ENCODE measurements at regions not wholly inside any gene's neighbourhood (a gene's known extent, or its start where the extent isn't known, plus 50 kb on each side); places are given as distances from the start of the nearest gene placed in this dataset.

GRCh38 chr6:53730767-53731166 lies 64.0 kb upstream of the LRRC1 start:
- TF ChIP-seq CTCF (IDR thresholded peaks at IDR 0.05; ENCODE audit: poor library complexity) = no peak
- no peak for TF ChIP-seq EZH2 (IDR thresholded peaks at IDR 0.05; ENCODE audit: borderline replicate concordance)
